GM12878 (cell line): ENCODE measurements at regions not wholly inside any gene's neighbourhood (a gene's known extent, or its start where the extent isn't known, plus 50 kb on each side); places are given as distances from the start of the nearest gene placed in this dataset.

Source experiments
- ATAC-seq: fragments of 200-7000 bp; cut with Tn5 transposase; 3 replicates; pipeline ENCODE4 v1.9.1; 2020; ENCODE audit warnings: mild to moderate bottlenecking, moderate library complexity
- BruUV-seq: library from RNA; stranded (reverse); fragments of 400-500 nt; replicated peaks from 2 replicates; lab custom pipeline; 2021; lab: Mats Ljungman, UMichigan
- CTCF ChIA-PET: fragments of 300-600 bp; sonication (Branson Sonifier 250); formaldehyde crosslinking; extraction: SDS; loops from one replicate; lab custom pipeline; 2021; ENCODE audit warnings: inconsistent platforms; lab: Yijun Ruan, JAX
- POLR2A ChIA-PET: fragments of 350-600 bp; formaldehyde crosslinking; extraction: SDS; loops from one replicate; lab custom pipeline; 2021; ENCODE audit warnings: inconsistent platforms; lab: Charles Lee
- RAD21 ChIA-PET: fragments of 300-600 bp; sonication (Branson Sonifier 250); formaldehyde crosslinking; loops from one replicate; lab custom pipeline; 2023; ENCODE audit warnings: antibody characterized with exemption; ENCODE audit not compliant: unreplicated experiment; lab: Charles Lee
- SMC1A ChIA-PET: fragments of 300-600 bp; sonication (Branson Sonifier 250); formaldehyde crosslinking; loops from one replicate; lab custom pipeline; 2023; ENCODE audit not compliant: unreplicated experiment, uncharacterized antibody; lab: Charles Lee
- DNase-seq: peaks from one replicate; pipeline ENCODE4 v3.0.0-alpha.2; 2011; ENCODE audit warnings: low read depth, low spot score
- FAIRE-seq: peaks from 3 replicates; lab custom pipeline; 2011; peaks lifted over from hg19 to GRCh38; lab: Jason Lieb, UNC
- H2AFZ ChIP-seq: 2 replicates; pipeline ENCODE4 v1.6.0; 2011; ENCODE audit warnings: low read depth, low read length, control low read depth; ENCODE audit not compliant: control insufficient read depth
- H3K27ac ChIP-seq: 2 replicates; pipeline ENCODE4 v1.5.1; 2011; ENCODE audit warnings: control low read depth; ENCODE audit not compliant: control insufficient read depth, insufficient read depth
- H3K27me3 ChIP-seq, 2 experiments: replicated peaks in 1 of 2; 2 replicates each; pipeline versions ENCODE4 v1.6.0 to v1.6.1; 2011; ENCODE audit warnings: low read length in 1 of 2; ENCODE audit not compliant: control insufficient read depth in 2 of 2, insufficient read depth in 2 of 2
- H3K36me3 ChIP-seq, 2 experiments: 2 replicates each; pipeline ENCODE4 v1.5.1; 2011; ENCODE audit warnings: low read length in 1 of 2; ENCODE audit not compliant: control insufficient read depth in 2 of 2, insufficient read depth in 2 of 2
- H3K4me1 ChIP-seq: 2 replicates; pipeline ENCODE4 v1.6.1; 2011; ENCODE audit warnings: mild to moderate bottlenecking, low read length, moderate library complexity, mixed read lengths; ENCODE audit not compliant: control insufficient read depth, insufficient read depth
- H3K4me2 ChIP-seq: 2 replicates; pipeline ENCODE4 v1.6.0; 2011; ENCODE audit warnings: control low read depth; ENCODE audit not compliant: control insufficient read depth, insufficient read depth
- H3K4me3 ChIP-seq: fragments of 200-600 bp; sonication (generic); 2 replicates; pipeline ENCODE4 v1.5.1; 2016
- H3K79me2 ChIP-seq: 2 replicates; pipeline ENCODE4 v1.6.0; 2011; ENCODE audit warnings: low read length; ENCODE audit not compliant: control insufficient read depth, insufficient read depth
- H3K9ac ChIP-seq: 2 replicates; pipeline ENCODE4 v1.8.0; 2011; ENCODE audit warnings: low read length, control low read depth, mixed read lengths; ENCODE audit not compliant: control insufficient read depth, insufficient read depth
- H3K9me3 ChIP-seq: replicated peaks from 3 replicates; pipeline ENCODE4 v1.5.1; 2011; ENCODE audit warnings: mild to moderate bottlenecking, low read length; ENCODE audit not compliant: control insufficient read depth, insufficient read depth
- H4K20me1 ChIP-seq: 2 replicates; pipeline ENCODE4 v1.6.0; 2011; ENCODE audit not compliant: control insufficient read depth, insufficient read depth
- BACH1 ChIP-seq: fragments of 450-650 bp; IDR thresholded peaks from 2 replicates; pipeline ENCODE4 v1.6.1; 2017; ENCODE audit warnings: mild to moderate bottlenecking, borderline replicate concordance
- CBX5 ChIP-seq: sonication (generic); IDR thresholded peaks from 2 replicates; pipeline ENCODE4 v1.6.1; 2016; ENCODE audit warnings: low read depth, moderate library complexity, mild to moderate bottlenecking, inconsistent platforms
- GABPA ChIP-seq: IDR thresholded peaks from 2 replicates; pipeline ENCODE4 v1.6.1; 2014; ENCODE audit warnings: antibody characterized with exemption, low read depth, mild to moderate bottlenecking, inconsistent platforms
- IRF5 ChIP-seq: fragments of 450-650 bp; IDR thresholded peaks from 2 replicates; pipeline ENCODE4 v1.6.1; 2017; ENCODE audit warnings: borderline replicate concordance
- JUNB ChIP-seq: IDR thresholded peaks from 2 replicates; pipeline ENCODE4 v1.6.1; 2016; ENCODE audit warnings: antibody characterized with exemption, mild to moderate bottlenecking
- JUND ChIP-seq: IDR thresholded peaks from 2 replicates; pipeline ENCODE4 v1.6.1; 2012; ENCODE audit warnings: low read depth, mild to moderate bottlenecking, low read length, improper control_type of control experiment, moderate library complexity
- NKRF ChIP-seq: fragments of 450-650 bp; conservative IDR thresholded peaks from 2 replicates; pipeline ENCODE4 v1.6.1; 2017; ENCODE audit warnings: mild to moderate bottlenecking, moderate library complexity
- NR2C1 ChIP-seq: fragments of 450-650 bp; IDR thresholded peaks from 2 replicates; pipeline ENCODE4 v1.6.1; 2017; ENCODE audit warnings: antibody characterized with exemption, mild to moderate bottlenecking, moderate library complexity
- RCOR1 ChIP-seq: conservative IDR thresholded peaks from 2 replicates; pipeline ENCODE4 v1.6.1; 2012; ENCODE audit warnings: low read depth, low read length, improper control_type of control experiment
- TCF12 ChIP-seq: IDR thresholded peaks from 2 replicates; pipeline ENCODE4 v1.6.1; 2011; ENCODE audit warnings: low read depth, mild to moderate bottlenecking, low read length
- TCF7 ChIP-seq: IDR thresholded peaks from 2 replicates; pipeline ENCODE4 v1.6.1; 2014; ENCODE audit warnings: antibody characterized with exemption, borderline replicate concordance
- YY1 ChIP-seq: IDR thresholded peaks from 2 replicates; pipeline ENCODE4 v1.6.1; 2011; ENCODE audit warnings: low read depth, mild to moderate bottlenecking, low read length
- ZNF24 ChIP-seq: fragments of 450-650 bp; IDR thresholded peaks from 2 replicates; pipeline ENCODE4 v1.6.1; 2017; ENCODE audit warnings: antibody characterized with exemption, mild to moderate bottlenecking
- WGBS: methylation state at CpG from one replicate; pipeline ENCODE4 v1.1.6; 2016; ENCODE audit warnings: low lambda C conversion rate; ENCODE audit not compliant: insufficient replicate concordance, insufficient coverage; ENCODE audit errors: missing lambda C conversion rate; 5-methylcytosine and 5-hydroxymethylcytosine counted together
- in situ Hi-C: fragments of 300-500 bp; cut with MboI; formaldehyde crosslinking; loops from 9 replicates; pipeline ENCODE4 v1.14.3; 2018; ENCODE audit warnings: mixed read lengths
- intact Hi-C: fragments of 100-400 bp; cut with micrococcal nuclease; formaldehyde crosslinking; loops from one replicate; pipeline ENCODE4 v1.14.2; 2022; ENCODE audit not compliant: unreplicated experiment
- TF ChIP-seq, protein P1 (sequence below): IDR thresholded peaks from 2 replicates; pipeline ENCODE4 v1.6.1; 2012; ENCODE audit warnings: low read depth, low read length, improper control_type of control experiment

DNA sequence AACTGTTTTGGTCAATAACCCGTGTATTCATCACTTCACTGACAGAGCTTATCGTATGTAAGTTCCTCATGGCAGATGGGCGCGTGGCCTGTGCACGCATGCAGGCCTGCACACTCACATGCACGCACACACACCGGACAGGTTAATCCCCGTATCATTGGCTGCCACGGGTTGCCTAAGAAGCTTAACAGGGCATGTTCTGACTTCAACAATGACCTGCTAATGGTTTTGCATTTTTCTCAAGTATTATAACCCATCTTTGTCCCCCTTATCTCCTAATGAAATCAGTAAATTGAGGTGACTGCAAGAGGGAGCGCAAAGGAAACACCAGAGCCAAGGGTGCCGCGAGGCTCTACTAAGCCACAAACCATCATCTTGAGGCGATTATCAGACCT is 399.0 kb upstream of the ID2 start:
- 78% methylated on average over 13 of the region's 13 CpGs for WGBS
- FAIRE-seq: no peak
- no peaks in the 10 kb centered on the region for H4K20me1 ChIP-seq
- H3K4me2 ChIP-seq: no peak overlapping the region
- peaks cover 12% of the 10 kb centered on the region for H3K4me1 ChIP-seq
- no TSS peak for BruUV-seq
- intact Hi-C loops: no loop called here
- TF ChIP-seq TCF7 (no peak), IRF5 (no peak), YY1 (no peak), NR2C1 (no peak), JUNB (no peak), CBX5 (no peak), BACH1 (no peak), JUND (no peak), TCF12 (no peak), GABPA (no peak), RCOR1 (no peak), ZNF24 (no peak), NKRF (no peak)
- TF ChIP-seq, protein P1, sequence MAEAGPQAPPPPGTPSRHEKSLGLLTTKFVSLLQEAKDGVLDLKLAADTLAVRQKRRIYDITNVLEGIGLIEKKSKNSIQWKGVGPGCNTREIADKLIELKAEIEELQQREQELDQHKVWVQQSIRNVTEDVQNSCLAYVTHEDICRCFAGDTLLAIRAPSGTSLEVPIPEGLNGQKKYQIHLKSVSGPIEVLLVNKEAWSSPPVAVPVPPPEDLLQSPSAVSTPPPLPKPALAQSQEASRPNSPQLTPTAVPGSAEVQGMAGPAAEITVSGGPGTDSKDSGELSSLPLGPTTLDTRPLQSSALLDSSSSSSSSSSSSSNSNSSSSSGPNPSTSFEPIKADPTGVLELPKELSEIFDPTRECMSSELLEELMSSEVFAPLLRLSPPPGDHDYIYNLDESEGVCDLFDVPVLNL: no peak
- TF ChIP-seq, all 136 proteins: peak for 0
- ATAC-seq (no peak), DNase-seq (no peak)
- H3K4me3 ChIP-seq: no peak overlapping the region
- ChIA-PET SMC1A (interaction anchor here (1.0 to 4.4 kb wide), 2 partner anchors 11 to 715 kb away, joined by 3 to 18 read pairs; no protein-coding TSS in a partner anchor), CTCF (no interaction called here), POLR2A (interaction anchor here (0.5 kb wide), 1 partner anchor 126 kb away, joined by 4 read pairs; no protein-coding TSS in a partner anchor), RAD21 (interaction anchor here (1.2 to 1.5 kb wide), 3 partner anchors 29 to 129 kb away, joined by 3 read pairs; no protein-coding TSS in a partner anchor)
- no peak overlapping the region for H3K9ac ChIP-seq
- H3K9me3 ChIP-seq: no peaks in the 10 kb centered on the region; the same call in 2 of the 3 replicates
- no peaks in the 10 kb centered on the region for H3K27me3 ChIP-seq
- no peak overlapping the region for H2AFZ ChIP-seq
- no peaks in the 10 kb centered on the region; a peak in 1 of 4 replicates for H3K36me3 ChIP-seq
- in situ Hi-C loops: no loop called here
- no peaks in the 10 kb centered on the region for H3K79me2 ChIP-seq
- no peak overlapping the region for H3K27ac ChIP-seq
